ENCODE measurements at regions not wholly inside any gene's neighbourhood (a gene's known extent, or its start where the extent isn't known, plus 50 kb on each side); places are given as distances from the start of the nearest gene placed in this dataset.

DNA sequence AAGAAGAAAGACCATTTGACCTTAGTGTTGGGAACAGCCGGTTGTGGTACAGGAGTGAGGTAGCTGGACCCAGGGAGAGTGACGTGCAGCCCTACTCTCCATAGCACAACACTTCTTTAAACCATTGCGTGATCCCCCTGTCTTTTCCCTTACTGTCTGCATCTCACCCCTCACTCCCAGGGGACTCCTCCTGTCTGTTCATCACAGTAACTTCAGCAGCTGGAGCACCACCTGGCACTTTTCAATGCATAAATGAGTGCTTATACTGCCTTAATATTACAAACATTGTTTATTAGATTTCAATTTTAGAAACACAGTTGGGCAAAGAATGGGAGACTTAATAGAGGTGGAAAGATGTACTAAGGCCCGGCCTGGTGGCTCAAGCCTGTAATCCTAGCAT is 285.5 kb downstream of the UQCRFS1 start:
- DNase-seq (no peak), ATAC-seq (no peak)
- intact Hi-C loops (cut with DNase I) = no loop called here
- no peak overlapping the region for H3K27ac ChIP-seq
- 63 to 81% (median 67%) methylated on average over 4 of the region's 4 CpGs for WGBS, 3 donors
- no peaks in the 10 kb centered on the region for H3K9me3 ChIP-seq
- TF ChIP-seq, protein P1, sequence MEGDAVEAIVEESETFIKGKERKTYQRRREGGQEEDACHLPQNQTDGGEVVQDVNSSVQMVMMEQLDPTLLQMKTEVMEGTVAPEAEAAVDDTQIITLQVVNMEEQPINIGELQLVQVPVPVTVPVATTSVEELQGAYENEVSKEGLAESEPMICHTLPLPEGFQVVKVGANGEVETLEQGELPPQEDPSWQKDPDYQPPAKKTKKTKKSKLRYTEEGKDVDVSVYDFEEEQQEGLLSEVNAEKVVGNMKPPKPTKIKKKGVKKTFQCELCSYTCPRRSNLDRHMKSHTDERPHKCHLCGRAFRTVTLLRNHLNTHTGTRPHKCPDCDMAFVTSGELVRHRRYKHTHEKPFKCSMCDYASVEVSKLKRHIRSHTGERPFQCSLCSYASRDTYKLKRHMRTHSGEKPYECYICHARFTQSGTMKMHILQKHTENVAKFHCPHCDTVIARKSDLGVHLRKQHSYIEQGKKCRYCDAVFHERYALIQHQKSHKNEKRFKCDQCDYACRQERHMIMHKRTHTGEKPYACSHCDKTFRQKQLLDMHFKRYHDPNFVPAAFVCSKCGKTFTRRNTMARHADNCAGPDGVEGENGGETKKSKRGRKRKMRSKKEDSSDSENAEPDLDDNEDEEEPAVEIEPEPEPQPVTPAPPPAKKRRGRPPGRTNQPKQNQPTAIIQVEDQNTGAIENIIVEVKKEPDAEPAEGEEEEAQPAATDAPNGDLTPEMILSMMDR (IDR thresholded peaks at IDR 0.05) = no peak
- no peak overlapping the region for H3K4me3 ChIP-seq
- no peaks in the 10 kb centered on the region for H3K4me1 ChIP-seq
- H3K36me3 ChIP-seq (ENCODE audit: insufficient read depth in 1 of 2, low read depth in 1 of 2) = no peaks in the 10 kb centered on the region
- H3K27me3 ChIP-seq (ENCODE audit: insufficient read depth in 3 of 3, low read length in 2 of 3) = peaks cover 0 to 7% (median under 1%) of the 10 kb centered on the region in 3 donors

DNA sequence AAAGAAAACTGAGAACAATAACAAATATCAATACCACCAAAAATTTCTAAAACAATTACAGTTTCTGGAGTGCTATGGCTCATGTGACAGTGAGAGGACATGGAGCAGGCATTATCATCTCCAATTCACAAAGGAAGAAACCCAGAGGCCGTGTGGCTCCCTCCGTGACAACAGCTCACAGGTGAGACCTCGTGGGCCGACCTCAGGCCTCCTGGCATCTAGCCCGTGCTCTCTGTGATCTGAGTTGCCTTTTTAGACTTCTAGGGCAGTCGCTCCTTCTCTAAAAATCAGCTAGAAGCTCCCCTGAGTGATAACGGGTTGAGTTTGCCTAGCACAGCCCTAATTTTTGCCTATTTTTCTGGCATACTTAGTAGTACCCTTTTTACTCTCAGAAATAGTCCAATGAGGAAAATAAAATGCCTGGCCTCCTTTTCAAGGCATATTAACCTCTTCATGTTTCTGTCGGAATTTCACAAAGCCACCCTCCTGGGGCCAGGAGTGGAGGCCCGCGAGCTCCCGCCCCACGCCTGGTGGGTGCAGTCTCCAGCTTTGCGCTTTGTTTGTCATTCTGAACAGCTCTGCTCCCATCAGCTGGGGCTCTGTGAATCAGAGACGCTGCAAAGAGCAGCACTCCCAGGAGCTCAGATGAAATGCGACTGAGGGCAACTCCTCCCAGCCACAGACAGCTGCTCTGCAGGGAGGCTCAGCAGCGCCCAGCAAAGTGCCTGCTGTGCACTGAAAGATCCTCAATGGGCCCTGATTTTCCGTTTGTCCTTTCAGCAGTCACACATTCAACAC is 292.5 kb downstream of the UQCRFS1 start:
- 39 to 43% (median 40%) methylated on average over 17 of the region's 17 CpGs for WGBS, 3 donors
- Histone ChIP-seq H3K4me3 (no peak overlapping the region), H3K27me3 (ENCODE audit: insufficient read depth in 3 of 3, low read length in 2 of 3) (peaks cover 0 to 14% (median 0%) of the 10 kb centered on the region in 3 donors), H3K4me1 (no peaks in the 10 kb centered on the region), H3K9me3 (no peaks in the 10 kb centered on the region), H3K27ac (no peak overlapping the region), H3K36me3 (ENCODE audit: insufficient read depth in 1 of 2, low read depth in 1 of 2) (no peaks in the 10 kb centered on the region)
- intact Hi-C loops (cut with DNase I) = no loop called here
- TF ChIP-seq, protein P1 (IDR thresholded peaks at IDR 0.05) = no peak
- ATAC-seq (no peak), DNase-seq (no peak)

DNA sequence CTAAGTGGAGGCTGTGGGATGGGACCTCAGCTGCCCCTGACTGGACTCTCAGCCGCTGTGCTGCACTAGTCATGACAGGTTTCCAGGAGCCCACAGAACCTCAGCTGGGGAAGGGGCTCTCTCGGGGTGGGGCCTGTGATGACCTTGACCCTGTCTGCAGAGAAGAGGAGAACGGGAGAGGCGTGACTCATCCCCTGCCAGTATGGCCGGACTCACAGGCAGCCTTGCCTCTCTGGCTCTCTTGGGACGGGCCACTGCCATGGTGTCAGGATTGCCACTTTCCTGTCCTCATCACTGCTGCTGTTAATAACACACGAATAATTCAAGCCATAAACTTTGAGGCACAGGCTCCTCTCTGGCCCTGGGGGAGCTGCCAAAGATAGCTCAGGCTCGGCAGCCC is 295.3 kb downstream of the UQCRFS1 start:
- H3K27ac ChIP-seq = no peak overlapping the region
- H3K27me3 ChIP-seq (ENCODE audit: insufficient read depth in 3 of 3, low read length in 2 of 3) = peaks cover 0 to 8% (median 0%) of the 10 kb centered on the region in 3 donors
- no peak for ATAC-seq
- WGBS, 3 donors = 33 to 57% (median 54%) methylated on average over 8 of the region's 8 CpGs
- no peaks in the 10 kb centered on the region for H3K4me1 ChIP-seq
- H3K9me3 ChIP-seq = no peaks in the 10 kb centered on the region
- H3K36me3 ChIP-seq (ENCODE audit: insufficient read depth in 1 of 2, low read depth in 1 of 2) = no peaks in the 10 kb centered on the region
- intact Hi-C loops (cut with DNase I) = no loop called here
- DNase-seq = no peak
- H3K4me3 ChIP-seq = no peak overlapping the region
- TF ChIP-seq, protein P1 (IDR thresholded peaks at IDR 0.05) = no peak

DNA sequence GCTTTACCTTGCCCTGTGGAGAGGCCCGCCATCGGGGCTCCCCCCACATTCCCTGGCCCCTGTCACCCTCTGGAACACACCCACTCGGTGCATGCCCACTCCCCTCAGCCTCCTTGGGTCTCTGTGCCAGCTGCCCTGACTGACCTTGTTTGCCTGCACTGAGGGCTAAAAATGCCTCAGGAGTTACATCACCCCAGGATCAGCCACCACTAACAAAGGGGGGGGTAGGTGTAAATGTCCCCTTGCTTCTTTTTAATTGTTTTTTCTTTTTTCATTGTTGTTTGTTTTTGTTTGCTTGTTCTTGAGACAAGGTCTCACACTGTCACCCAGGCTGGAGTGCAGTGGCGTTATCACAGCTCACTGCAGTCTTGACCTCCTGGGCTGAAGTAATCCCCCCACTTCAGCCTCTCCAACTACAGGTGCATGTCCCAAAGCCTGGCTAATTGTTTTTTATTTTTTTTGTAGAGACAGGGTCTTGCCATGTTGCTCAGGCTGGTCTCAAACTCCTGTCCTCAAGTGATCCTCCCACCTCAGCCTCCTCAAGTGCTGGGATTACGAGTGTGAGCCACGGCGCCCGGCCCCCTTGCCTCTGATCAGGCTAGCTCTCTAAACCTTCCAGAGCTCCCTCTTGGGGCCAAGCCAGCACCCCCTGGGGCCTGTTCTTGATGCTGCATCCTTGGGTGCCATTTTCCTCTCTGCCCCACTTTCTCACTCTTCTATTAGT is 297.1 kb downstream of the UQCRFS1 start:
- 70 to 83% (median 75%) methylated on average over 7 to 8 of the region's 8 CpGs for WGBS, 3 donors

More for the DNA sequence above, 297.1 kb downstream of the UQCRFS1 start:
- H3K27ac ChIP-seq = no peak overlapping the region
- H3K4me1 ChIP-seq = no peaks in the 10 kb centered on the region
- no peak for DNase-seq
- intact Hi-C loops (cut with DNase I) = no loop called here
- no peaks in the 10 kb centered on the region for H3K36me3 ChIP-seq (ENCODE audit: insufficient read depth in 1 of 2, low read depth in 1 of 2)
- ATAC-seq = no peak
- peaks cover 0 to 6% (median under 1%) of the 10 kb centered on the region in 3 donors for H3K27me3 ChIP-seq (ENCODE audit: insufficient read depth in 3 of 3, low read length in 2 of 3)
- H3K4me3 ChIP-seq = no peak overlapping the region
- H3K9me3 ChIP-seq = no peaks in the 10 kb centered on the region
- TF ChIP-seq, protein P1 (IDR thresholded peaks at IDR 0.05) = no peak

All from psoas muscle (tissue), 7 donors.